ENCODE measurements at regions not wholly inside any gene's neighbourhood (a gene's known extent, or its start where the extent isn't known, plus 50 kb on each side); places are given as distances from the start of the nearest gene placed in this dataset.

- TF ChIP-seq POLR2A (IDR thresholded peaks at IDR 0.05; ENCODE audit: low read length) = no peak
- no peak for TF ChIP-seq GATA1 (IDR thresholded peaks at IDR 0.05; ENCODE audit: low read depth, low read length)
Measured at GRCh38 chr12:25781232-25781631, 177.2 kb upstream of the RASSF8 start.

Measured in erythroblast (primary cell).